HG02798 (cell line): ENCODE measurements at regions not wholly inside any gene's neighbourhood (a gene's known extent, or its start where the extent isn't known, plus 50 kb on each side); places are given as distances from the start of the nearest gene placed in this dataset.
"Not testable (repeated sequence)": the region's sequence is repeated elsewhere in the genome, so short reads cannot be mapped to it uniquely, and the experiment has no call there.

ENCODE experiments used
- ATAC-seq: cut with Tn5 transposase; IDR thresholded peaks from one replicate; pipeline ENCODE4 v1.9.1; 2021; ENCODE audit warnings: mild to moderate bottlenecking; ENCODE audit not compliant: unreplicated experiment, poor library complexity

DNA sequence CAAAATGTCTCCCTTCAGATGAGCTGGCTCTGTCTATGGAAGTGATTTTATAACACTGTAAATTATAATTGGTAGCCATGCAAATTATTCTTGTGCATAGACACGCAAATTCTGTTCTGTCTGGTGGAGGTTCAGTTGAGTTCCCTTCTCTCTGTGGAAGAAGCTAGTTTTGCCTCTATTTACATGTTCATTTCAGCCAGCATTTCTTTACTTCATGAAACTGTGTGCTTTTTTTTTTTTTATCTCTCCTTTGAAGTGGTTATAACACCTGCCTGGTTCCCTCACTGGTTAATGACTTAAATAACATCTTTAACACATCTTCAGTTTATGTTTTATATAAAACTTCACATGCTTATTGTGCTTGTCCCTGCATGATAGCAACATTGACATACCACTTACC is 149.4 kb upstream of the FBXL7 start:
- no peak for ATAC-seq

DNA sequence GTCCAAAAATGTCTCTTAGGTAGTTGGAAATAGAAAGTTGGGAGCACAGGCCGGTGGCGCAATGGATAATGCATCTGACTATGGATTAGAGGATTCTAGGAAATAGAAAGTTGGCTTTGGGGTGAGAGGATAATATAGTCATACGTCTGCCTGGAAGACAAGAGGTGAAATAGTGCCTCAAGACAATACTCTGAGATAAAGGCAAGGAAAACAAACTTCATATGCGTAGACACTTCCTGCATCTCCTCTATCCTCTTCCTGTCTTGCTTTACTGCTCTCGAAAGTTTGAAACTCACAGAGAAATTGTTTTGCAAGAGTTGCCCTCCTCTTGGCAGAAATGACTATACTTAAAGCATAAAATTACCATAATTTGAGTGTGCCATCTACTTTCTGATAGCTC is 153.2 kb upstream of the FBXL7 start:
- ATAC-seq, result no peak

DNA sequence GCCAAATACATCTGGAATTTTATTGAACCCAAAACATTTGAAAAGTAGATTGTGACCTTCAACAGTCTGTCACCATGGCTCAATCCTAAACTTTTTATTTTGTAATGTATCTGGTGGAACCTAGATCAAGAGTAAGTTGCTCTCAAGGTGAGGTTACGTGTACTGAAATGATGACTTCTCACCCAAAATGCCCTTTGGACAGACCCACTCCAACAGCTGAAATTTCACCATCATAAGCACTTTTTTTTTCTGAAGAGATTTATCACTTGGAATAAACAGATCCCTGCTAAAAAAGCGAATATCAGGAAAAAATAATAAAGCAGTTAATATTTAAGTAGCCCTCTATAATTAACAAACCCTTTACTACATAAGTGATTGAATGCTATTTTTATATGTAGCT is 155.0 kb upstream of the FBXL7 start:
- ATAC-seq, result no peak

DNA sequence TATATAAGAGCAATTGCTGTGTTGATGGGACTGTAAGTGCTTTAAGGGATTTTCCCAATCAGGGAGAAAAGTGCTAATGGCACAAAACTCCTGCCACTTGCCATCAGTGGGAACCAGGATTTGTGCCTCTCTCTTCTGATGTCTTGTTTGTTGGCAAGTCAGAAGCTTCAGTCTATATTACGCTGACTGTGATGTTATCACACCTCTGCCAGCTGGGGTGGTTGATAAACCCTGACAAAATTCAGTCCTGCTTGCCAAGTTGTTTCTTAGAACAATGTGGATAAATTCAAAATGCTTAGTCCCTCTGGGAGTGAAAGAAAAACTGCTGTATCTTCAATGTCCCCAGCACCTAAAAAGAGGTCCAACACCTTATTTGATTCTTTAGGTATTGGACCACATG is 161.4 kb upstream of the FBXL7 start:
- no peak for ATAC-seq

DNA sequence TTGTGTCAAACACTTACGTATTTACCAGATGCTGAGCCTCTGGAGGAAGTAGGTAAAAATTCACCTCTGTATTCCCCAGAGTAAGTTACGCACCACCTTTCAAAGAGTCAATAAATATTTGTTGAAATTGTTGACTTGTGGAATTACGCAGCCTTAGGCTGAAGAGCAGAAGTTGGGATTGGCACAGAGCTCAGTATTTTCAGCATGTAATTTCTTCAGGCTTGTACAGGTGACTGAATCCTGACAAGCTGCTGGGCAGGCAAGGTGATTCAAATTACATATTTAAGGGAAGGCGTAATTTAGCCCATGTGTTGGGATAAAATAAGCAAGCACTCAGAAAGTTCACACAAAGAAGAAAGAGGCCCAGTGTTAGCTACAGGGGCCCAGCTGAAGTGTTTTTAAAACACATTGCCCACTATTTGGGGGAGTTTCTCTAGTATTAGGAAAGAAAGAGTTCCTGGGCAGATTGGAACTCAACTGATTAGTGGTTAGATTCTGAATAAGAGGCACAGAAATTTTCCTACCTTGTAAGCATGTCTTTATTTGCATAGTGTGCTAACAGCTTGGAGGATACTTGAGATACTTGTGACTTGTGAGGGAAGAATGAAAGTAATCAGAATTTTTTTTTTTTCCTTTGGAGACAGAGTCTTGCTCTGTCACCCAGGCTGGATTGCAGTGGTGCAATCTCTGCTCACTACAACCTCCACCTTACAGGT is 165.3 kb upstream of the FBXL7 start:
- no peak for ATAC-seq

DNA sequence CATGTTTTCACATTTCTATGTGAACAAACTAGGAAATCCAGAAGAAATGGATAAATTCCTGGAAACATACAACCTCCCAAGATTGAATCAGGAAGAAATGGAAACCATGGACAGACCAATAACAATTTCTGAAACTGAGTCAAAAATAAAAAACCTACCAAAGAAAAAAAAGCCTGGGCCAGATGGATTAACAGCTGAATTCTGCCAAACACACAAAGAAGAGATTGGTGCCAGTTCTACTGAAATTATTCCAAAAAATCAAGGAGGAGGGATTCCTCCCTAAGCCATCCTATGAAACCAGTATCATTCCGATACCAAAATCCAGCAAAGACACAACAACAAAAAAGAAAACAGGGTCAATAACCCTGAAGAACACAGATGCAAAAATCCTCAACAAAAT is 166.9 kb upstream of the FBXL7 start:
- no peak for ATAC-seq

DNA sequence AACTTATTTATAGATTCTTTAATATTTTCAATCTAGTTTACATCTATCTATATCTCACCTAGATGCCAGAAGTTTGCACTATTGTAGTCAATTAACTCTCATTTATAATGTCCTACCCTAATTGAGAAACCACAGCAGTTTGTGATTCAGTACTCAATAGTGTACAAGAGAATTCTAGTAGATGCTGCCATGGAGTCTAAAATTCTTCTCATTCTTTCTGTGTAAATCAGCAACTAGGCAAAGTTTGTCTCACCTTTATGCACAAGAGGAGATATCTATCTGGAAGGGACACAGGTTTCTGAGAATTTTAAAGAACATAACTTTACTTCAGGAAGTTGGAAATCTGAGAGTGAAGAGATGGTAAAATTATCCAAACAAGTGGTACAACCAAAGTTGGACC is 173.0 kb upstream of the FBXL7 start:
- ATAC-seq, result no peak

DNA sequence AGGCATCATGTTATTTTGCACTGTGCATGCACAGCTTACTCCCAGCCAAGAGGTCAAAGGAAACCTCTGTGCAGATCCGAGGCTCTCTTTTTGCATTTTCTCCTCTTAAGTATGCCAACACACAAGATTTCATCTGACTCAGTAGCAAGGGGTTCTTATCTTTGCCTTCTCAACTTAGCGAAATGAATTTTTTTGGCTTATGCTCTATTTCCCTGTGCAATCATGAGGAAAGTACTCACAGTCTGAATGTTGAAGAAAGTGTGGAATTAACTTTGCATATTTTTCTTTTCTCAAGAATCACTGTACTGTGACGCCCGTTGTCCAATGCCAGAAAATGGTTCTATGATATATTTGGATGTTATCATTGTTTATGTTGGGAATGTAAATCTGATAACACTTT is 173.5 kb upstream of the FBXL7 start:
- ATAC-seq, result no peak

DNA sequence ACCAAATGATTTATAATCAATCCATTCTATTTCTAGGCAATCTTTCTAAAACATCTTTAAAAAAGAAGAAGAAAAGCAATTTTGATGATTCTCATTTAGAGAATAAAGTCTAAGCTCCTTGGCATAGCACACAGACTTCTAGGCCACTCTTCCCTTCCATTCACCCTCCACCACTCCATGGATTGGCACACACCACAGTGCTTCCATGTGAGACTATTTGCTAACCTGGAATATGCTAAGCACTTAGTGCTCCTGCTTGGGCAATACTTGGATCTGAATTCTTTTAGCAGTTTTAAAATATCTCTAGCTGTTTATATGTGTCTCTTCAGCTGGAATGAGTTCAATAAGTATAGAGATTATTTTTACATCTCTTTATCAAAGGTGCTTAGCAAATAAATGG is 177.6 kb upstream of the FBXL7 start:
- ATAC-seq, result no peak

DNA sequence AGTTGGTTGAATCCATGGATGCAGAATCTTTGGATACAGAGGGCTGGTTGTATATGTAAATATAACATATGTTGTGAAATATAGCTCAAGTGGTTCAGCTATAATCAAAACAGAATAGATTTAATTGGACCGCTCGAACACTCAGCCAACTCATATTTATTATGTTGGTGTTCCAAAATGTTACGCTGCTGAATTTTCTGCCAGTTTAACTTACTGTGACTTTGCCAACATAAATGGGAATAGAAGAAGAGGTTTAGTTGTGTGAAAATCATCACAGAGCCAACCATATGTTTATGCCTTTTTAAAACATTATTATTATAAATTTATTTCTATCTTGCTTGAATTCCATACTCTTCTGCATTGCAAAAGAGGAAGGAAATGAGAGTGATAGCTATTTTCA is 178.2 kb upstream of the FBXL7 start:
- no peak for ATAC-seq

DNA sequence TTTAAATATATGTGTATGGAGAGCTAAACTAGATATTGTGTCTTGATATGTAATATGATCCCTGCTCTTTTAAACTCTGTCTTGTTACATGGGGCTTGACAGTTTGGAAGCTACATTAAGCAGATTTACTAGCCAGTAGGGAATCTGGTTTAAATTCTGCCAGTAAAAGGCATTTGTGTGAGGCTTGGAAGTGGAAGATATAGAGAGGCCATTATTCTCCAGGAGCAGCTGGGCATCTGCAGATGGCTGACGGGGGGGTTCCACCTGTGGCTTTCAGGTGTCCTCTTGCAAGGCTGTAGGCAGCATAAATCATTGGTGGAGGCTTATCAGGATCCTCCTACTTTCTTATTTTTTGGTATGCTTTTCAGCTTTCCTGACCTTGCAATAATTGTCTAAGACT is 179.1 kb upstream of the FBXL7 start:
- ATAC-seq, result no peak

DNA sequence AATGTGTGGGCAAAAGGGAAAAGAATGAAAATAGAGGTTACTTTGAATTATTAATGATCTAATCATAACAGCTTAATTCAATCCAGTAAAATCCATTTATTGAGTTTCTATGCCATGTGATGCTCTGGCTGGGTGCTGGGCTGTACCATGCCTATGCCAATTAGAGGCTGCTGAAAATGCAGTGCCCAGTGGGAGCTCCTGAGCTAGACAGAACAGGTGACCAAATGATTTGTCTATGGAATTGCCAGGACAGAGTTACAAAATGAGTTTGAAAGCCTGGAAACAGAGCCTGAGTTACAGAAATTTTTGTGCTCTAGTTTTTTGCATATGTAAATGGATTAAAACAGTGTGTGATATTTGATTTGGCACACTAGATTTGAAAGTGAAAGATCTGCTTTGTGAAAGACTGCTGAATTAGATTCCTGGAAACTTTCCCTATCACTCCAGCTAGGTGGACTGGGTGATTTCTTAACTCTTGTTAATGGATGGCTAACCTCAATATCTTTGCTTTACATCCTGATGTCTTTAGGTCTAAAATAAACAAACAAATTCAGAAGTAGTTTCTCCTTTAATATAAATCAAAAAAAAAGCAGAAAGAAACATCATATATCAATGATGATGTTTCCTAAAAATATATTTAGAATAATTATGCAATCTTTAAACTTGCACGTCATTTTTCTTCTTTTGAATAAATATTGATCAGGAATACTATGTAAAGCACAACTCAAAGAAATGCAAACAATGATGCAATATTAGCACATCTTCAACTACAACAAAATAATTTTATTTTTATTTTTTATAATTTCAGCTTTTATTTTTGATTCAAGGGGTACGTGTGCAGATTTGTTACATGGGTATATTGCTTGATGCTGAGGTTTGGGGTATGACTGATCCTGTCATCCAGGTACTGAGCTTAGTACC is 194.8 kb upstream of the FBXL7 start:
- no peak for ATAC-seq

DNA sequence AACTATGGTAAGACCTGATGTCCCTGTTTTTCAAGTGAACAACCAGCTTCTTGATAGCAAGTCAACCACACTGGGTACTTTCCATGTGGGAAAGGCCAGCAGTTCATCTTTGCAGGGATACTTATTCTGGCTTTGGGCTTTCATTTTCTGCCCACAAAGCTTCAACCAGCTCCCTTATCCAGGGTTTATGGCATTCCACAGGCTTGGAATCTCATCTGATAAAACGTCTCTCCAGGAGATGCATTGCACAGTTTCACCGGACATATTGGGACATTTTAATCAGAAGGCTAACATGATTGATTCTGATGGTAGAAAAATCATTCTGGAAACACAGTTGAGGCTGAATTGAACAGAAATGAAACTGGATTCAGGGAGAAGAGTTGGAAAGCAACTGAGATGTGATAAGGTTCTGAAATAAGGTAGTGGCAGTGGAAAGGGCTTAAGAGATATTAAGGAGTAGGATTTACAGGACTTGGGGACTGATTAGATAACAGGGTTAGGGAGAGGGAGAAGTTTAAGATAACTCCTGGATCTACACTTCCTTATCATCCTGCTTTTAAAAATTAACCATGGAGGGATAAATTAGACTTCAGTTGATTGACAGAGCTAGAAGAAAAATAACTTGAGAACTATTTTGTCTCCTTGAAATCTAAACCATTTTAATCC is 195.8 kb upstream of the FBXL7 start:
- no peak for ATAC-seq

DNA sequence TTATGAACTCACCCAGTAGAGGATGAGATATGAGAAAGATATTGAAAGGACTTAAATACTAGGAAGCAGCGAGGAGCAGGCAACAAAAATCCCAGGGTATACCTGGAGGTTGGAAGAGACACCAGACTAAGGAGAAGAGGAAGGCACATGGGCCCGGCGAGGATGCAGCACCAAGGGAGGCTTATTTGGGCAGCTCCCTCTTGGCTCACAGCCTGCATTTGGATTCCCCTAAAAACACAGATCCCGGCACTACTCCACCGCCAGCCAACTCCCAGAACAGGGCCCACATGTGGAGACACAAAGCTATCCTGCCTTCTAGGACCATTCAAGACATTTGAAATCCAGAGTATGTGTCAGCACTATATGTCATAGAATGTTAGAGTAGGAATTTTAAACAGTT is 199.8 kb upstream of the FBXL7 start:
- ATAC-seq, result no peak

DNA sequence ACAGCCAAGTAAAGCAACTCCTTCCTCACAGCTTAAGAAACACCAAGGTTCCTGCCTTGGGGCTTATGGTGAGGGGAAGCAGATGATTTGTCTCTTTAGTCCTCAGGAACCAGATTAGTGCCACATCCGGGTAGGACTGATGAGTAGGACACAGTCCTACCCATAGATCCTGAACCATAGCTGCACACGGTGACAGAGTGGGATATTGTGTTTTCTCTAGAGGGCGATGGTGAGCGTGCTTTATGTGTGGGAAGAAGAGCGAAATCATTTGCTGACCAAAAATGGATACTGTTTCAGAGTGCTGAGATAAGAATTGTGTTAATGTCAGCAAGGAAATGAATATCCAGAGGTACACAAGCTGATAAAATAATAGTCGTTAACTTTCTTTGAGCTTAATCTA is 209.0 kb upstream of the FBXL7 start:
- no peak for ATAC-seq

DNA sequence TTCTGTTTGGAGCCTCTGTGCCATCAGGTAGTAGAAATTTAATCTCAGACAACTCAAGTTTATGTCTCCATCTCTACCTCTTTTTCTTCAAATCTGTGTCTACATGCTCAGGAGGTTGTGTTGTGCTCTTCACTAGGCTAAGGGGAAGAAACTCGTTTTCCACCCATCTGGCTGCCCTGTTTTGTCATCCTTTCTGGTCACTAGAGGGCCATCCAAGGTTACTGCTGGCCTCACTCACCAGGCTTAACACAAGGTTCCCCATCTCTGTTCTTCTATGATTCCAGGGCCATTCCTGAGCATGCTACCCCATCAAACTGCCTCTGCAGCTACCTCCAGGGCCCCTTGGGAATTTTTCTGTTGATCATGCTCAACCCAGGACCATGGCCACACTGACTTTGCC is 213.3 kb upstream of the FBXL7 start:
- no peak for ATAC-seq

DNA sequence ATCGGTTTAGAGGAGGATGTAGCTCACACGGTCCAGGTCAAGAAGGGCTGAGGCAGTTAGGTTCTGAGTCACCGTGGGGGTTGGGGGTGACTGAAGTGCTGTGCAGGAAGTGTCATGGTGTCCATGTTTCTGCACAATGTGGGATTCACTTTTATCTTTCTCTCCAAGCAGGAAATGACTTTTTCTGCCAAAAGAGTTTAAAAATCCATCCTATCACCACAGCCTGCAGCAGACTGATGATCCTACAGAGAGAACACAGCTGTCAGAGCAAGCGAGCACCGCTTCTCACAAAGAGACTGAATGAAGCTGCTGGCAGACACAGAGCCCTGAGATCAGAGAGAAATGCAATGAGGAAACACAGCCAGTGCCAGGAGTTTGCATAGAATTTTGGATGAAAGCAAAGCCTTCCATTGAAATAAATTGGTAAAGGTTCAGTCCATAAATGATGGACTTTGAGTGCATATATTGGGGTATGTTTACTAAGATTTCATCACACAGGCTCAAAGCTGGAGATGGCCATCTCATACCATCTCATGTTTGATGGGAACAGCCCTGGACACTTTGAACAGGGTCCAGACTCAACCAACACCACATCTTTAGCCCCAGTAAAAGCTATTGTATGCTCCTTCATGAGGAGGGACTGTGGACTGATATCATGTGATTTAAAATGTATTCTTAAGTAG is 213.9 kb upstream of the FBXL7 start:
- no peak for ATAC-seq

DNA sequence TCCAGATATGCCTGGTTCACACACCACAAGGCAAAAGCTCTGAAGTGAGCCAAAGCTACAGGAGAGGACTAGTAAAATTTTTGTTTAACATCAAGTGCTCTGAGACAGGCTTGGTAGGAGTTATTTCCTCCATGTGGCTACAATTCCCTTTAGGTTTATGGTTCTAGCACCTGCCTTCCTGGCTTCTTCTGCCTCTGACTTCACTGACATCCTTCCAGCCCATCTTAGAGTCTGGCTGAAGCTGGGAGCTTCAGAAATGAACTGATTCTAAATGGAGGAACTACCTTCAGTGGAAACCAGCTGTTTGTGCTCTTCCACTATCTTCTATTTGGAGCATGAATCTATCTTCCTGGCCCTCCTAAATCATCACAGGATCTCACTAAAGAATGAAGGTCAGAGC is 215.3 kb upstream of the FBXL7 start:
- ATAC-seq, result no peak

DNA sequence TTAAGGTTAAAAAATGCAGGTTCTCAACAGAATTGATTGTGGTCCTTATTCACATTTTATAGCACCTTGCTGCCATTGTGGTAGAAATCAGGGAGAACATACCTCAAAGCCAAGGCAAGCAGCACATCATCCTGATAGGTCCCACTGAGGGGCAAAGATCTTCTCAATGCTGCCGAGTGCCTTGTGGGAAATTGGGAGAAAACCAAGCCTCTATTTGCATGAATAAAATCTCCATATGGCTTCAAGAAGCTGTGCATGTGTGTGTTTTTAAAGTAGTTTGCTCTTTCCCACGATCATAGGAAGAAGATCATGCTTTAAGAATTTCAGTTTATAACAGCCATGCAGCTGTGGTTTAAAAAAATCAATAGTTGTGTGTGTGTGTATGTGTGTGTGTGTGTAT is 216.9 kb upstream of the FBXL7 start:
- no peak for ATAC-seq

DNA sequence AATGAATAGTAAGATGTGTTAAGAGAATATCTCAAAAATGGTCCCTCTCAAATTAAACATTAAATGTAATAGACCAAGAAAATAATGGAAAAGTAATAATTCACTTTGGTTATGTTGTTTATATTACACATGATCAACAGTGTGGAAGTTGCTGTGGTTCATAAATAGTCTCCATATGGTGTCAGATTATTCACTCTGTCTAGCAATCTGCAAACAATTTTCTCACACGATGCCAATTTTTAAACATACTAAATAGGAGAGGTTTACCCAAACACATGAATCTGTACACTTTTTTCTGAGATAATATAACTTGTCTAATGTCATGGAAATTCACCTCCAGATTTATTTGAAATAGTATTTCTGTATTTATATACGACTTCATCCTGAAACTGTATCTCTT is 217.4 kb upstream of the FBXL7 start:
- no peak for ATAC-seq

DNA sequence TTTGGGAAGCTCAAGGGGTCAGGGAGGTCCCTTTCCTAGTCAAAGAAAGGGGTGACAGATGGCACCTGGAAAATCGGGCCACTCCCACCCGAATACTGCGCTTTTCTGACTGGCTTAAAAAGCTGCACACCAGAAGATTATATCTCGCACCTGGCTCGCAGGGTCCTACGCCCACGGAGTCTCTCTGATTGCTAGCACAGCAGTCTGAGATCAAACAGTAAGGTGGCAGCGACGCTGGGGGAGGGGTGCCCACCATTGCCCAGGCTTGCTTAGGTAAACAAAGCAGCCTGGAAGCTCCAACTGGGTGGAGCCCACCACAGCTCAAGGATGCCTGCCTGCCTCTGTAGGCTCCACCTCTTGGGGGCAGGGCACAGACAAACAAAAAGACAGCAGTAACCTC is 228.4 kb upstream of the FBXL7 start:
- not testable (repeated sequence) for ATAC-seq
